ENCODE measurements at regions not wholly inside any gene's neighbourhood (a gene's known extent, or its start where the extent isn't known, plus 50 kb on each side); places are given as distances from the start of the nearest gene placed in this dataset.

DNA sequence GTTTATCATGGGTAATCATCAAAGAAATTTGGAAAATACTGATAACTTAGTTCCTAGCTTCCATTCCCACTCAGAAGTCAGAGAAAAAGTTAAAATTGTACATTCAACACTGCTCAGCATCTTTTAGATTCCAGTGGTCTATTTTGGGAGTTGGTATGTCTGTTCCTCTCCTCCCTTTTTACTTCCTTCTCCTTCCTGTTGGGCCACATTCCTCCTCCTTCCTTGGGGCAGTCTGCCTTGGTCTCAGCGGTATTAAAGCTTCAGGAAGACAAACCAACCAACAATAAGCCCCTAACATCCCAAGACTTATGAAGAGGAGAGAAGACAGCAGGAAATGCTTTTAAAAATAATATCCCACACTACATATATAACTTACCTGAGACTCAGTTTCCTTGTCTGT lies 49.9 kb upstream of the SSBP2 start:
- H3K4me3 Mint-ChIP-seq, result no peak overlapping the region
- H3K36me3 Mint-ChIP-seq (ENCODE audit: low read depth), result no peaks in the 10 kb centered on the region
- Histone ChIP-seq H3K4me3 (ENCODE audit: low read length) (no peak overlapping the region), H3K4me1 (ENCODE audit: insufficient read depth, low read length) (no peaks in the 10 kb centered on the region), H3K27me3 (ENCODE audit: control insufficient read depth in 1 of 2, insufficient read depth in 2 of 2, low read length in 2 of 2) (no peaks in the 10 kb centered on the region), H3K27ac (ENCODE audit: low read depth in 1 of 2, low read length in 2 of 2) (no peak overlapping the region), H3K9me3 (ENCODE audit: control insufficient read depth in 1 of 2, insufficient read depth in 1 of 2, low read length in 2 of 2) (no peaks in the 10 kb centered on the region), H3K36me3 (ENCODE audit: insufficient read depth, low read length) (no peaks in the 10 kb centered on the region)
- peaks cover under 1% of the 10 kb centered on the region for H3K9me3 Mint-ChIP-seq
- ATAC-seq (ENCODE audit: poor library complexity), result no peak
- no peaks in the 10 kb centered on the region for H3K27me3 Mint-ChIP-seq
- no peak for DNase-seq
- ChIA-PET POLR2A (no interaction called here), CTCF (no interaction called here)
- H3K27ac Mint-ChIP-seq, result no peak overlapping the region
- TF ChIP-seq, protein P1, sequence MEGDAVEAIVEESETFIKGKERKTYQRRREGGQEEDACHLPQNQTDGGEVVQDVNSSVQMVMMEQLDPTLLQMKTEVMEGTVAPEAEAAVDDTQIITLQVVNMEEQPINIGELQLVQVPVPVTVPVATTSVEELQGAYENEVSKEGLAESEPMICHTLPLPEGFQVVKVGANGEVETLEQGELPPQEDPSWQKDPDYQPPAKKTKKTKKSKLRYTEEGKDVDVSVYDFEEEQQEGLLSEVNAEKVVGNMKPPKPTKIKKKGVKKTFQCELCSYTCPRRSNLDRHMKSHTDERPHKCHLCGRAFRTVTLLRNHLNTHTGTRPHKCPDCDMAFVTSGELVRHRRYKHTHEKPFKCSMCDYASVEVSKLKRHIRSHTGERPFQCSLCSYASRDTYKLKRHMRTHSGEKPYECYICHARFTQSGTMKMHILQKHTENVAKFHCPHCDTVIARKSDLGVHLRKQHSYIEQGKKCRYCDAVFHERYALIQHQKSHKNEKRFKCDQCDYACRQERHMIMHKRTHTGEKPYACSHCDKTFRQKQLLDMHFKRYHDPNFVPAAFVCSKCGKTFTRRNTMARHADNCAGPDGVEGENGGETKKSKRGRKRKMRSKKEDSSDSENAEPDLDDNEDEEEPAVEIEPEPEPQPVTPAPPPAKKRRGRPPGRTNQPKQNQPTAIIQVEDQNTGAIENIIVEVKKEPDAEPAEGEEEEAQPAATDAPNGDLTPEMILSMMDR (IDR thresholded peaks at IDR 0.05), result no peak
- peaks cover 18% of the 10 kb centered on the region for H3K4me1 Mint-ChIP-seq (ENCODE audit: low read depth)
- intact Hi-C loops (cut with DNase I, micrococcal nuclease), result no loop called here

Data from CD4-positive, alpha-beta T cell (primary cell).